Uterus (tissue), 2 donors: ENCODE measurements at regions not wholly inside any gene's neighbourhood (a gene's known extent, or its start where the extent isn't known, plus 50 kb on each side); places are given as distances from the start of the nearest gene placed in this dataset.
"Not testable (repeated sequence)": the region's sequence is repeated elsewhere in the genome, so short reads cannot be mapped to it uniquely, and the experiment has no call there.

Experiments used
- CTCF ChIP-seq, 4 experiments: fragments of 200-600 bp in 2 of 4; fragments of 450-650 bp in 2 of 4; sonication (generic) in 2 of 4; IDR thresholded peaks; one replicate each; pipeline ENCODE4 v1.5.1; 2016 to 2019; ENCODE audit warnings: antibody characterized with exemption in 4 of 4, mild to moderate bottlenecking in 2 of 4, moderate library complexity in 1 of 4
- POLR2A ChIP-seq, 2 donors: fragments of 450-650 bp; IDR thresholded peaks; one replicate each; pipeline ENCODE4 v1.6.1; 2016; ENCODE audit warnings: antibody characterized with exemption in 2 of 2, mild to moderate bottlenecking in 1 of 2, moderate library complexity in 1 of 2

GRCh38 chr21:9740177-9740941 lies 781.0 kb upstream of the TPTE start:
- not testable (repeated sequence) for TF ChIP-seq POLR2A, CTCF (IDR thresholded peaks at IDR 0.05)
